HCT116 (cell line): ENCODE measurements at regions not wholly inside any gene's neighbourhood (a gene's known extent, or its start where the extent isn't known, plus 50 kb on each side); places are given as distances from the start of the nearest gene placed in this dataset.

ENCODE experiments used
- ATAC-seq: fragments of 200-7000 bp; cut with Tn5 transposase; 2 replicates; pipeline ENCODE4 v1.9.1; 2020; ENCODE audit warnings: mild to moderate bottlenecking, moderate library complexity
- BruUV-seq: library from RNA; stranded (reverse); fragments of 400-500 nt; replicated peaks from 2 replicates; lab custom pipeline; 2021; lab: Mats Ljungman, UMichigan
- CTCF ChIA-PET: fragments of 300-600 bp; sonication (Branson Sonifier 250); formaldehyde crosslinking; loops from one replicate; lab custom pipeline; 2021; ENCODE audit warnings: antibody characterized with exemption; lab: Charles Lee
- POLR2A ChIA-PET: fragments of 300-600, 350-600 bp; sonication (Branson Sonifier 250); formaldehyde crosslinking; loops from one replicate; lab custom pipeline; 2021; ENCODE audit warnings: antibody characterized with exemption; lab: Charles Lee
- RAD21 ChIA-PET, 2 experiments: fragments of 300-600 bp; sonication (Branson Sonifier 250); formaldehyde crosslinking; loops; one replicate each; lab custom pipeline; 2023; ENCODE audit warnings: low total read pairs in 2 of 2; ENCODE audit not compliant: uncharacterized antibody in 2 of 2, unreplicated experiment in 2 of 2, low non-redundant PET in 1 of 2; lab: Charles Lee
- DNase-seq: peaks from one replicate; pipeline ENCODE4 v3.0.0-alpha.2; 2010; ENCODE audit warnings: low read depth, low spot score
- H2AFZ ChIP-seq: fragments of 200-600 bp; shearing (Covaris generic), sonication (generic); 2 replicates; pipeline ENCODE4 v1.6.1; 2017; ENCODE audit warnings: low read depth, mixed run types, mixed read lengths, antibody characterized with exemption, low read length; ENCODE audit not compliant: poor library complexity, severe bottlenecking
- H3K27ac ChIP-seq: 2 replicates; pipeline ENCODE4 v1.5.1; 2012; ENCODE audit warnings: low read depth, low read length
- H3K27me3 ChIP-seq: fragments of 200-600 bp; sonication (generic); 2 replicates; pipeline ENCODE4 v1.6.1; 2016; ENCODE audit warnings: mixed run types, low read length, mixed read lengths; ENCODE audit not compliant: insufficient read depth
- H3K36me3 ChIP-seq, 2 experiments: fragments of 200-500 bp in 1 of 2; fragments of 200-600 bp in 1 of 2; sonication (Bioruptor generic) in 1 of 2; sonication (generic) in 1 of 2; 2 replicates each; pipeline versions ENCODE4 v1.5.1 to v1.6.1; 2014 to 2016; ENCODE audit warnings: low read length in 2 of 2, inconsistent platforms in 1 of 2, mixed read lengths in 1 of 2, mixed run types in 1 of 2; ENCODE audit not compliant: insufficient read depth in 2 of 2, control insufficient read depth in 1 of 2
- H3K4me1 ChIP-seq, 2 experiments: fragments of 200-600 bp in 1 of 2; sonication (generic) in 1 of 2; 2 replicates each; pipeline versions ENCODE4 v1.5.1 to v1.6.1; 2012 to 2017; ENCODE audit warnings: low read length in 2 of 2, inconsistent platforms in 1 of 2, mild to moderate bottlenecking in 1 of 2, mixed read lengths in 1 of 2, mixed run types in 1 of 2, moderate library complexity in 1 of 2; ENCODE audit not compliant: insufficient read depth in 2 of 2, control insufficient read depth in 1 of 2
- H3K4me2 ChIP-seq: fragments of 200-600 bp; sonication (generic); 2 replicates; pipeline ENCODE4 v1.6.1; 2017; ENCODE audit warnings: mixed run types, low read length, mixed read lengths
- H3K4me3 ChIP-seq, 2 experiments: fragments of 200-600 bp in 1 of 2; sonication (generic) in 1 of 2; replicated peaks in 1 of 2; 2 replicates each; pipeline ENCODE4 v1.5.1; 2011 to 2016; ENCODE audit warnings: low read length in 2 of 2, control low read depth in 1 of 2, low read depth in 1 of 2, mild to moderate bottlenecking in 1 of 2, mixed read lengths in 1 of 2, mixed run types in 1 of 2
- H3K79me2 ChIP-seq: fragments of 200-600 bp; sonication (generic); 2 replicates; pipeline ENCODE4 v1.6.1; 2017; ENCODE audit warnings: mild to moderate bottlenecking, mixed run types, low read length, moderate library complexity, mixed read lengths; ENCODE audit not compliant: insufficient read depth
- H3K9ac ChIP-seq: fragments of 200-600 bp; sonication (generic); 2 replicates; pipeline ENCODE4 v1.6.1; 2016; ENCODE audit warnings: low read length, mixed read lengths
- H3K9me2 ChIP-seq: fragments of 200-600 bp; sonication (generic), shearing (Covaris generic); 2 replicates; pipeline ENCODE4 v1.6.1; 2017; ENCODE audit warnings: mixed run types, mild to moderate bottlenecking, moderate library complexity; ENCODE audit not compliant: insufficient read depth
- H3K9me3 ChIP-seq, 2 experiments: fragments of 200-500 bp in 1 of 2; fragments of 200-600 bp in 1 of 2; sonication (Bioruptor generic) in 1 of 2; sonication (generic) in 1 of 2; 2 replicates each; pipeline ENCODE4 v1.6.1; 2014 to 2017; ENCODE audit warnings: low read length in 2 of 2, mixed read lengths in 2 of 2, inconsistent platforms in 1 of 2, low read depth in 1 of 2, mild to moderate bottlenecking in 1 of 2, mixed run types in 1 of 2, moderate library complexity in 1 of 2; ENCODE audit not compliant: control insufficient read depth in 1 of 2, insufficient read depth in 1 of 2
- H4K20me1 ChIP-seq: fragments of 200-600 bp; sonication (generic), shearing (Covaris generic); 2 replicates; pipeline ENCODE4 v1.6.1; 2017; ENCODE audit warnings: mixed run types, mild to moderate bottlenecking, moderate library complexity; ENCODE audit not compliant: insufficient read depth
- CEBPB ChIP-seq: IDR thresholded peaks from 2 replicates; pipeline ENCODE4 v1.6.1; 2012; ENCODE audit warnings: low read depth
- EZH2 ChIP-seq: fragments of 200-600 bp; sonication (generic); IDR thresholded peaks from 2 replicates; pipeline ENCODE4 v1.6.1; 2017; ENCODE audit warnings: antibody characterized with exemption, mixed run types
- EZH2phosphoT487 ChIP-seq: fragments of 200-600 bp; IDR thresholded peaks from 2 replicates; pipeline ENCODE4 v1.6.1; 2018; ENCODE audit warnings: antibody characterized with exemption, borderline replicate concordance
- POLR2AphosphoS5 ChIP-seq: IDR thresholded peaks from 2 replicates; pipeline ENCODE4 v1.6.1; 2011; ENCODE audit warnings: mild to moderate bottlenecking, low read depth, low read length, moderate library complexity
- RAD21 ChIP-seq: IDR thresholded peaks from 2 replicates; pipeline ENCODE4 v1.6.1; 2012; ENCODE audit warnings: low read depth, mild to moderate bottlenecking
- TCF7L2 ChIP-seq: IDR thresholded peaks from 2 replicates; pipeline ENCODE4 v1.7.0; 2011; ENCODE audit warnings: borderline replicate concordance, inconsistent platforms; ENCODE audit not compliant: insufficient read depth, insufficient read length; ENCODE audit errors: extremely low read depth
- YY1 ChIP-seq: IDR thresholded peaks from 2 replicates; pipeline ENCODE4 v1.6.1; 2011; ENCODE audit warnings: low read length, low read depth, moderate library complexity, mild to moderate bottlenecking; ENCODE audit not compliant: insufficient replicate concordance; ENCODE audit errors: extremely low read depth
- ZFX ChIP-seq: fragments of 450-650 bp; IDR thresholded peaks from 2 replicates; pipeline ENCODE4 v1.6.1; 2017
- intact Hi-C: fragments of 100-400 bp; cut with micrococcal nuclease; formaldehyde crosslinking; loops from 2 replicates; pipeline ENCODE4 v1.10.0; 2022
- TF ChIP-seq, protein P1 (sequence below), 3 experiments: fragments of 200-600 bp in 1 of 3; sonication (generic) in 1 of 3; IDR thresholded peaks in 2 of 3; conservative IDR thresholded peaks in 1 of 3; 2 replicates each; pipeline ENCODE4 v1.5.1; 2012 to 2017; ENCODE audit warnings: low read depth in 2 of 3, low read length in 2 of 3, antibody characterized with exemption in 1 of 3, borderline replicate concordance in 1 of 3, control low read depth in 1 of 3, mild to moderate bottlenecking in 1 of 3, mixed read lengths in 1 of 3, mixed run types in 1 of 3, moderate library complexity in 1 of 3; ENCODE audit not compliant: insufficient read depth in 1 of 3
- TF ChIP-seq, protein P2 (sequence below): IDR thresholded peaks from 2 replicates; pipeline ENCODE4 v1.6.1; 2012
- TF ChIP-seq, protein P3 (sequence below): IDR thresholded peaks from 2 replicates; pipeline ENCODE4 v1.6.1; 2011; ENCODE audit warnings: mild to moderate bottlenecking, low read length, moderate library complexity; ENCODE audit not compliant: insufficient replicate concordance; ENCODE audit errors: extremely low read depth
- TF ChIP-seq, protein P4 (sequence below): IDR thresholded peaks from 2 replicates; pipeline ENCODE4 v1.6.1; 2012

DNA sequence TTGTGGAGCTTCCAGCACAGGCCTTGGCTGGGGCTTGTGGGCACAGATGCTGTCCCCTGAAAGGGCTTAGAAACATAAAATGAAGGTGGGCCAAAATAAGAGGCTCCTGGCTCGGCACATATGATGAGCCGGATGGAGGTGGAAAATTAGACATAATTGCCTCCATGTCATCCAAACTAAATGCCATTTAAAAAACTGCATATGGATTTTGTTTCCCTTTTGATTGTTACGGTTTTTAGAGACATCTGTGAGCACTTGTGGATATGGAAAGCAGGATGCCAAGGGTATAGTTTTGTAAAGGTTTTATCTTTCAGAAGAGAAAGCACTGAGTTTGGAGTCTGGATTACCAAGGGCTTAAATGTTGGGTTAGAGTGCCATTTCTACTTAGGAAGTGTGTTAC, 498.3 kb downstream of the RIT2 start:
- ATAC-seq (no peak), DNase-seq (no peak)
- intact Hi-C loops: no loop called here
- H3K4me1 ChIP-seq: no peaks in the 10 kb centered on the region
- BruUV-seq: no TSS peak
- peaks cover 13 to 35% of the 10 kb centered on the region in 2 experiments; a peak in 2 of 4 replicates for H3K9me3 ChIP-seq
- no peaks in the 10 kb centered on the region for H3K79me2 ChIP-seq
- H3K27me3 ChIP-seq: no peaks in the 10 kb centered on the region
- CTCF ChIA-PET: no interaction called here
- no peaks in the 10 kb centered on the region for H3K36me3 ChIP-seq
- no peak overlapping the region for H2AFZ ChIP-seq
- no peak overlapping the region for H3K9ac ChIP-seq
- no peak overlapping the region for H3K27ac ChIP-seq
- no peaks in the 10 kb centered on the region for H3K9me2 ChIP-seq
- RAD21 ChIA-PET: no interaction called here
- no peak overlapping the region for H3K4me3 ChIP-seq
- TF ChIP-seq YY1 (no peak), EZH2 (no peak), RAD21 (no peak), TCF7L2 (no peak), EZH2phosphoT487 (no peak), POLR2AphosphoS5 (no peak), ZFX (no peak), CEBPB (no peak)
- TF ChIP-seq, protein P1, sequence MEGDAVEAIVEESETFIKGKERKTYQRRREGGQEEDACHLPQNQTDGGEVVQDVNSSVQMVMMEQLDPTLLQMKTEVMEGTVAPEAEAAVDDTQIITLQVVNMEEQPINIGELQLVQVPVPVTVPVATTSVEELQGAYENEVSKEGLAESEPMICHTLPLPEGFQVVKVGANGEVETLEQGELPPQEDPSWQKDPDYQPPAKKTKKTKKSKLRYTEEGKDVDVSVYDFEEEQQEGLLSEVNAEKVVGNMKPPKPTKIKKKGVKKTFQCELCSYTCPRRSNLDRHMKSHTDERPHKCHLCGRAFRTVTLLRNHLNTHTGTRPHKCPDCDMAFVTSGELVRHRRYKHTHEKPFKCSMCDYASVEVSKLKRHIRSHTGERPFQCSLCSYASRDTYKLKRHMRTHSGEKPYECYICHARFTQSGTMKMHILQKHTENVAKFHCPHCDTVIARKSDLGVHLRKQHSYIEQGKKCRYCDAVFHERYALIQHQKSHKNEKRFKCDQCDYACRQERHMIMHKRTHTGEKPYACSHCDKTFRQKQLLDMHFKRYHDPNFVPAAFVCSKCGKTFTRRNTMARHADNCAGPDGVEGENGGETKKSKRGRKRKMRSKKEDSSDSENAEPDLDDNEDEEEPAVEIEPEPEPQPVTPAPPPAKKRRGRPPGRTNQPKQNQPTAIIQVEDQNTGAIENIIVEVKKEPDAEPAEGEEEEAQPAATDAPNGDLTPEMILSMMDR (IDR thresholded peaks at IDR 0.05 in 2 of 3, conservative IDR thresholded peaks at IDR 0.05 in 1 of 3; ENCODE audit: borderline replicate concordance in 1 of 3, insufficient read depth in 1 of 3, low read depth in 2 of 3, low read length in 2 of 3): no peak
- TF ChIP-seq, protein P2, sequence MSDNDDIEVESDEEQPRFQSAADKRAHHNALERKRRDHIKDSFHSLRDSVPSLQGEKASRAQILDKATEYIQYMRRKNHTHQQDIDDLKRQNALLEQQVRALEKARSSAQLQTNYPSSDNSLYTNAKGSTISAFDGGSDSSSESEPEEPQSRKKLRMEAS: no peak
- TF ChIP-seq, protein P3, sequence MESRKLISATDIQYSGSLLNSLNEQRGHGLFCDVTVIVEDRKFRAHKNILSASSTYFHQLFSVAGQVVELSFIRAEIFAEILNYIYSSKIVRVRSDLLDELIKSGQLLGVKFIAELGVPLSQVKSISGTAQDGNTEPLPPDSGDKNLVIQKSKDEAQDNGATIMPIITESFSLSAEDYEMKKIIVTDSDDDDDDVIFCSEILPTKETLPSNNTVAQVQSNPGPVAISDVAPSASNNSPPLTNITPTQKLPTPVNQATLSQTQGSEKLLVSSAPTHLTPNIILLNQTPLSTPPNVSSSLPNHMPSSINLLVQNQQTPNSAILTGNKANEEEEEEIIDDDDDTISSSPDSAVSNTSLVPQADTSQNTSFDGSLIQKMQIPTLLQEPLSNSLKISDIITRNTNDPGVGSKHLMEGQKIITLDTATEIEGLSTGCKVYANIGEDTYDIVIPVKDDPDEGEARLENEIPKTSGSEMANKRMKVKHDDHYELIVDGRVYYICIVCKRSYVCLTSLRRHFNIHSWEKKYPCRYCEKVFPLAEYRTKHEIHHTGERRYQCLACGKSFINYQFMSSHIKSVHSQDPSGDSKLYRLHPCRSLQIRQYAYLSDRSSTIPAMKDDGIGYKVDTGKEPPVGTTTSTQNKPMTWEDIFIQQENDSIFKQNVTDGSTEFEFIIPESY: no peak
- TF ChIP-seq, protein P4, sequence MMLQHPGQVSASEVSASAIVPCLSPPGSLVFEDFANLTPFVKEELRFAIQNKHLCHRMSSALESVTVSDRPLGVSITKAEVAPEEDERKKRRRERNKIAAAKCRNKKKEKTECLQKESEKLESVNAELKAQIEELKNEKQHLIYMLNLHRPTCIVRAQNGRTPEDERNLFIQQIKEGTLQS: no peak
- TF ChIP-seq, all 23 proteins: peak for 0
- Histone ChIP-seq H4K20me1 (no peaks in the 10 kb centered on the region), H3K4me2 (no peak overlapping the region)
- POLR2A ChIA-PET: no interaction called here
